GM23248 (cell line): ENCODE measurements at regions not wholly inside any gene's neighbourhood (a gene's known extent, or its start where the extent isn't known, plus 50 kb on each side); places are given as distances from the start of the nearest gene placed in this dataset.

Experiments used
- EZH2 ChIP-seq: fragments of 200-600 bp; sonication (generic); IDR thresholded peaks from 2 replicates; pipeline ENCODE4 v1.6.1; 2018; ENCODE audit warnings: antibody characterized with exemption, mild to moderate bottlenecking; ENCODE audit not compliant: insufficient read depth, poor library complexity, severe bottlenecking
- EZH2phosphoT487 ChIP-seq: fragments of 200-600 bp; sonication (generic); IDR thresholded peaks from 2 replicates; pipeline ENCODE4 v1.6.1; 2018; ENCODE audit warnings: antibody characterized with exemption, moderate library complexity, mild to moderate bottlenecking, low read depth; ENCODE audit not compliant: insufficient read depth

- TF ChIP-seq EZH2 (no peak), EZH2phosphoT487 (no peak)
Observed at GRCh38 chr4:189113389-189113888, 827.2 kb upstream of the FRG1 start.
